Renal cortex interstitium (tissue), 11 donors: ENCODE measurements at regions not wholly inside any gene's neighbourhood (a gene's known extent, or its start where the extent isn't known, plus 50 kb on each side); places are given as distances from the start of the nearest gene placed in this dataset.
A peak's percentile ranks its signal among the peaks of the same experiment; 100 is the strongest.

Experiments used
- DNase-seq, 11 donors: peaks; one replicate each; pipeline ENCODE4 v3.0.0-alpha.2; 2013; ENCODE audit warnings: low read depth in 9 of 11, low spot score in 4 of 11; ENCODE audit errors: extremely low read depth in 1 of 11

DNA sequence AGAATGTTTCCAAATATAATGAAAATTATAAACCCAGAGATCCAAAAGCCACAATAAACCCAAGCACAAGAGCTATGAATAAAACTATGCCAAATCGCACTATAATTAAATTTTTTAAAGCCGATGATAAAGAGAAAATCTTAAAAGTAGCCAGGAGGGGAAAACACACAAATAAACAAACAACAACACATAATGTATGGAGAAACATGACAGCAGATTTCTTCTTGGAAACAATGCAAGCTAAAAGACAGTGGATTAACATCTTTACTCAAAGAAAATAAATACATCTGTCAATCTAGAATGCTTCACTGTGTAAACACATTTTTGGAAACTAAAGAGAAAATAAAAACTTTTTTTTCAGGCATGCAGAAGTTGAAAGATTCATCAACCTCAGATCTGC lies 53.0 kb upstream of the SMOX start:
- no peak for DNase-seq

DNA sequence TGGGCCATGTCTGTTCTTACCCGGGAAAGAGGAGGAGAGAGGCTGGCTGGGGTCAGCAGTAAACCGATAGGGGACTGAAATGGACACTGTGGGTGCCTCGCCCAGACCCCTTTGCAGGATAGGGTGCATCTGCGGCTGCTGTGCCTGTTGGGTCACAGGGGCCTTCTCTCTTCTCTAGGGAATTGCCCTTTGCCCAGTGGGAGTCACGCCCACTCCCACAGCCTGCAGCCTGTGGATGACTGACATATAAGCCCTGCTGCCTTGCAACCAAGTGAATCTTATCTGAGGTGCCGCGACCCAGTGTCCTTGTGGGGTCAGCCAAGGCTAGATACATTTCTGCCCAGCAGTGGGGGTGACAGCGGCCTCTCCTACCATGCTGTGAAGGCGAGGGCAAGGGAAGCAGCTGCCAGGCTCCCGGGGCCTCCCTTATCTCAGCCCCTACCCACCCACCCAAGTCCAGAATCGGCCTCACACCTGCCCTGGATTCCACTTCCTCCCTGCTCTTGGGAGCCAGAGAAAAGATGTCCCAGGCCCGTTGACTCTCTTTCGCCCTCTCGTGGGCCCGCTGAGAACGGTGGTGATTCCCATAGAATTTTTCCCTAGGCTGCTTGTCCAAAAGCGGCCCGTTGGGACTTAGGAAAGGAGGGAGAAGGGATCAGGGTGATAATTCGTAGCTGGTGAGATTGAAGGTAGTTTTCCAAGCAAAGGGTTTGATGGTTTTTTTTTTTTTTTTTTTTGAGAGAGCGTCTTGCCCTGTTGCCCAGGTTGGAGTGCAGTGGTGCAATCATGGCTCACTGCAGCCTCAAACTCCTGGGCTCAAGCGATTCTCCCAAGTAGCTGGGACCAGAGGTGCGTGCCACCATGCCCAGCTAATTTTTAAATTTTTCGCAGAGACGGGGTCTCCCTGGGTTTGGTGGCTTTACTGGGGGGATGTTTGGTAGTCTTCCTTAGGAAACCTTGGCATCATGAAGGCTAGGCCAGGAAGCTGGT lies 56.8 kb upstream of the SMOX start:
- no peak for DNase-seq

DNA sequence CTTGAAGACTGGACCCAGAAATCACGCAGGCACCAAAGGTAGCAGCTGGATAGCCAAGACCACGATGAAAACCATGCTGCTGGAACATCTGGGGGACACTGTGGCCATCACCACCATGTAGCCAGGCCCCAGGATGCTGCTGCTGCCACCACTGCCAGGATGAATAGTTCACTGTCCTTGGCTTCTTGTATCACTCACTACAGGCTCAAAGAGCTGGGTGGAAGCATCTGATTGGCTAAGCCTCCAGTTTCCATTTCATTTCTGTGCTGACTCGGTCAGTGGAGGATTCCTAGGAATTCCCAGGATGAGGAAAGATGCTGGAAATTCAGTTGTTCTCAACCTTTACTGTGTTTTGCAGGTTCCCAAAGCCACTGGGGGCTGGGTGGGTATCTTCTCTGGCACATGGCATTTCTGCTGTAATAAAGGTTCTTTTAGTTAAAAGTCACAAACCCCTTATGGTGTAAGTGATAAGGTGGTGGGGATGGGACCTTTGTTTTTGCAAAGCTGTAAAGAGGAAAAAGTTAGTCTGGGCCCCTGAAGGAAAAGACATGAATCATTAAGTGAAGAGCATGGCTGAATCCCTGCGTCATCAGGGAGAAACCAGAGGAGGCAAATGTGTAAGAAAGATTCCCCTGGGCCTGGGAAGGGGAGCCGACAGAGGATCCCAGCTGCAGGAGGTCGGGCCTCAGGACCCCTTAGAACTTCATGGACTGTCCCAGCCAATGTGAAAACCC lies 57.7 kb upstream of the SMOX start:
- DNase-seq, result no peak

DNA sequence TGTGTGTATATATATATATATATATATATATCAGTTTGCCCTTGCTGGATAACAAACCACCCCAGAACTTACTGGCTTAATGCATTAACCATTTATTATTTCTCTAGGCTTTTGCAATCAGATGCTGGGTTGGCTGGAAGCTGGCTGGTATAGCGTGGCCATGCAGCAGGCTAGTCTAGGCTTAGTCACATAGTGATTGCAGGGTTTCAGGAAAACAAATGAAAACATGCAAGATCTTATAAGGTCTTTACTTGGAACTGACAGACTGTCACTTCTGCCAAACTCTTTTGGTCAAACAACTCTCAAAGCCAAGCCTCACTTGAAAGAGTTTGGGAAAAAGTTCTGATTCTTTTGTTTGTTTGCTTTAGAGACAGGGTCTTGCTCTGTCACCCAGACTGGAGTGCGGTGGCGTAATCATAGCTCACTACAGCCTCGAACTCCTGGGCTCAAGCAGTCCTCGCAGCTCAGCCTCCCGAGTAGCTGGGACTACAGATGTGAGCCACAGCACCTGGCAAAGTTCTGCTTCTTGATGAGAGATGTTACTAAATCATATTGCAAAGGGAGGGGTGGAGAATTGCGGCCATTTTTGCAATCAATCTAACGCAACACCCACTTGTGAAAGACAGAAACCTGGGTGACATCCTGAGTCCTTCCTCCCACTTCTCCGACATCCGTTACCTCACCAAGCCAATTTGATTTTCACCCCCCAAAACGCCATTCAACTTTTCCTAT lies 58.7 kb upstream of the SMOX start:
- no peak for DNase-seq

DNA sequence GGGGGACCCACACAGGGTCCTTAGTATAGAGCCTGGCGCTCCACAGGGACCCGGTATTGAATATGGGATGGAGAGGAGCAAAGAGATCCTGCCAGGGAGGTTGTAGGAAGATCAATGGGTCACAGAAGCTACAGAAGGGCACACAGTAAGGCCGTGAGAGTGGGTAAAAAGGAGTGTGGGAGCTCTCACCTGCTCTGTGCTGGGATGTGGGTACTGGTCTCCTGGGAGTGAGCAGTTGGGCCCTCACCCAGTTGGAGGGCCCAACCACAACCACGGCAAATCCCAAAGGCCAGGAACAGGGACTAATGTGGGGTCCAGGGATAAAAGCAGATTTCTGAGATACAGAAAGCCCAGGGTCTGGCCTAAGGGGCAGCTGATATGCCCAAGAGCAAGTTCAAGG lies 59.9 kb upstream of the SMOX start:
- no peak for DNase-seq

DNA sequence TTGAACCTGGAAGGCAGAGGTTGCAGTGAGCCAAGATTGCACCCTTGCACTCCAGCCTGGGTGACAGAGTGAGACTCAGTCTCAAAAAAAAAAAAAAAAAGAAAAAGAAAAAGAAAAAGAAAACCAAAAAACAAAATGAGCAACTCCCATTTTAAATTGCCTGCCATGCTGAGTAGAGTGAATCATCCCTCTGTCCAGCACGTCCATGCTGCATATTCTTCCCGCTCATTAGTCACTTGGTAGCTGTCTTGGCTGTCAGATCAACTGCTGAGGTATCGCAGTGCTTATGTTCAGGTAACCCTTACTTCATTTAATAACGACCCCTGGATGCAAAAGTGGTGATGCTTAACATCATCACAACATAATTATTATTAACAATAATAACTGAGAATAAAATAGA lies 60.7 kb upstream of the SMOX start:
- DNase-seq, result no peak

DNA sequence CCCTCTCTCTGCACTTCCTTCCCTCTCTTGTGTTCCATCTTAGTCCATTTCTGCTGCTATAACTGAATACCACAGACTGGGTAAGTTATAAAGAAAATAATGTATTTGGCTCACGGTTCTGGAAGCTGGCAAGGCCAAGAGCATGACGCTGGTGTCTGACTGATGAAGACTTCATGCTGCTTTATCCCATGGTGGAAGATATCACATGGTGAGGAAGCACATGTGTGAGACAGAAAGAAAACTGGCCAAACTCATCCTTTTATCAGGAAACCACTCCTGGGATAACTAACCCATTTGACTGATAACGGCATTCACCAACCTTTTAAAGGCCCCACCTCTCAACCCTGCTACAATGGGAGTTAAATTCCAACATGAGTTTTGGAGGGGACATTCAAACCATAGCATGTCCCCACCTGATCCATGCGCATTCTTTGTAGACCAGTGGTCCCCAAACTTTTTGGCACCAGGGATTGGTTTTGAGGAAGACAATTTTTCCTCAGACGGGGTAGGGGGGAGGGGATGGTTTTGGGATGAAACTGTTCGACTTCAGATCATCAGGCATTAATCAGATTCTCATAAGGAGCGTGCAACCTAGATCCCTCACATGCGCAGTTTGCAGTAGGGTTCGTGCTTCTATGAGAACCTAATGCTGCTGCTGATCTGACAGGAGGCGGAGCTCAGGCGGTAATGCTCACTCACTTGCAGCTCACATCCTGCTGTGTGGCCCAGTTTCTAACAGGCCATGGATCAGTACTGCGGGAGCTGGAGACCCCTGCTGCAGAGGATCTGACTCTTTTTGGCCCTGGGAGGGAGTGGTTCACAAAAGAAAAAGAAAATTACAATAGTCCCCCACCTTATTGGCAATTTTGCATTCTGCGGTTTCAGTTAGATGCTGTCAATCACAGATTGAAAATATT lies 61.6 kb upstream of the SMOX start:
- DNase-seq, result no peak

DNA sequence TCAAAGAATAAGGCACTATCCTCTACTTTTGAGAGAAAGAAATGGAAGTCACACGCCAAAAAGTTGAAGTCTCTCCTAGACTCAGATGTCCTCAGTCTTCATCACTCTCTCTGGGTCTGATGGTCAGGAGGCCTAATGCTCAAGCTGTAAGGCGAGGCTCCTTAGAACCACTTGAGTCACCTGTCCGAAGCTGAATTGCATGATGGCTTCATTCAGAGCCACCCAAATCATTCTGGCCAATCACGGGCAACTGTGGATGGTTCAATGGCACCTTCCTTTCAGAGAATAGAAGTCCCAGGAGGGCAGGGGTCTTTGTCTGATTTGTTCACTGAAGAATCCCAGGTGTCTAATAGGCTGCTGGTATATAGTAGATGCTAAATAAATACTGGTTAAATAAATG lies 63.9 kb upstream of the SMOX start:
- DNase-seq, result no peak

DNA sequence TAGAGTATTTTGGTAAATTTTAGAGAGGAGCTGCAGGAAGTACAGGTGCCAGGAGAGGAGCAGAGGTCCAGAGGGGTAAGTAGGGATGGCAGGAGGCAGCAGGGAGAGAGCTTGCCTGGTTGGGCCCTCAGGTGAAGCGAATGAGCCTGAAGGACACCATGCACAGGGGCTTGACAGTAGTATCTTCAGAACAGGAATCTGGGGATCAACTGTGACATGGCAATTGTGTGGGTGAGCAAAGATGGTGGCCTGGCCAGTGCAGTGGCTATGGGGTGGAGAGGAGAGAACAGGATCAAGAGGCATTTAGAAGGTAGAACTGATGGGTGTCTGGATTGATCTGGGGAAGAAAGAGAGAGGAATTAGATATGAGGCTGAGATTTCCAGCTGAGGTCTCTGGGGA lies 64.5 kb upstream of the SMOX start:
- DNase-seq, result no peak

DNA sequence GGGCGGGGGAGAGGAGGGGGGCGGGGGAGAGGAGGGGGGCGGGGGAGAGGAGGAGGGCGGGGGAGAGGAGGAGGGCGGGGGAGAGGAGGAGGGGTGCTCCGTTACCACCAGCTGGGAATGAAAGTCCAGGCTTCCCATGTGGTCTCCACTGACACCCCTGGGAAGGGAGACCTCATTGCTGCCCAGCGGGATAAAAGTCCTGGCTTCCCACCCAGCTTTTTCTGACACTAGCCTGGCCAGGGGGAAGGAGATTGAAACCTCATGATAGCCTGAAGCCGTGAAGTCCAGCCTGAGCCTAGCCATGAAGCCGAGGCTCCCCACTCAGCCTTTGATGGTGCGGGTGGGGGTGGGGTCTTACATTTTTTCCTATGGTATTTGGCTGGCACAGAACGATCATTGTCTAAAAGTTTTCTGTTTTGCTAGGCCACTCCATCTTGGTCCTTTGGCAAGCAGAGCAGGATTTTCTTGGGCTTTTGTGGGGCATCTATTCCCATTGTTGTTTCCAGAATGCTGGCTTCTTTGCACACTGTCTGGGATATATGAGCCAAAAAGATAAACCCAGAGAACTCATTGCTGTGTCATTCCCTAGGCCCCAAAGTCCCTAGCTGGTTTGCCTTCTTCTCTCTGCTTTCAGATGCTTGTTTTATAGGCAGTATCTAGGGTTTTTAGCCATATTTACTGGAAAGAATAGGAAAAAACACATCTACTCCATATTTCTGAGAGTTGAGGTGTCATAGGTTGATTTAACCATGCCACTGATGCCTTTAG lies 65.3 kb upstream of the SMOX start:
- DNase-seq, result peak in 1 of 11 donors; percentile 53

DNA sequence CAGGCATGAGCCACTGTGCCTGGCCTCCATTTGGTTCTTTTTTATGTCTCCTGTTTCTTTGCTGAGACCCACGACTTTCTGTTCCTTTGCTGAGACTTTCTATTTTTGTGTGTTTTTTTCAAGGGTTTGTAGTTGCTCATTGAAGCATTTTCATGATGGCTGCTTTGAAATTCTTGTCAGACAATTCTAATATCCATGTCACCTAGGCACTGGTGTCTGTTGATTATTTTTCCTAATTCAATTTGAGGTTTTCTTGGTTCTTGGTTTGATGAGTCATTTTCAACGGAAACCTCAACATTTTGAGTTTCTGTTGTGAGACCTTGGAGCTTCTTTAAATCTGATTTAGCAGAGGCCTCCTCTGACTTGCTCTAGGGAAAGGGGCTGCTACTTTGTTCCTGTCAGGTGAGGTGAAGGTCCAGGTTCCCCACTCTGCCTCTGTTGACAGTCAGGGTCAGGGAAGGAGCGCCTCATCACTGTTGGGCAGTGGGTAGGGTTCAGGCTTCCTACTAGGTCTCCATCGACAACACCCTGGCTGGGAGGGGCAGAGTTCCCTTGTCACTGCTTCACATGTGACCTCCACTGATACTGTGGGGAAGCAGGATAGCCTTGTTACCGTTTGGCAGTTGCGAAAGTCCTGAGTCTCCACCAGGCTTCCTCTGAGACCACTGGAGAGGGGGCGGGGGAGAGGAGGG lies 66.1 kb upstream of the SMOX start:
- no peak for DNase-seq

DNA sequence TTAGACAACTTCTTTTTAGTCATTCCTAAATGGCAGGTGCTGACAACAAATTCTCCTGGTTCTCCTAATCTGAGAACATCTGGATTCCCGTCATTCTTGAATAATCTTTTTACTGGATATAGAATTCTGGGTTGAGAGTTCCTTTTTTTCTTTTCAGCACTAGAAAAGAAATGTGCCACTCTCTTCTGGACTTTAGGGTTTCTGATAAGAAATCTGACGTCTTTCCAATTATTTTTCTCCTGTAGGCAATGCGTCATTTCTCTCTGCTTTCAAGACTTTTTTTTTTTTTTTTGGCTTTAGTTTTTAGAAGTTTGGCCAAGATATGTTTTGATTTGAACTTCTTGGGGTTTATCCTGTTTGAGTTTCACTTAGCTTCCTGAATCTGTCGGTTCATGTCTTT lies 66.1 kb upstream of the RNF24 start:
- DNase-seq, result no peak

DNA sequence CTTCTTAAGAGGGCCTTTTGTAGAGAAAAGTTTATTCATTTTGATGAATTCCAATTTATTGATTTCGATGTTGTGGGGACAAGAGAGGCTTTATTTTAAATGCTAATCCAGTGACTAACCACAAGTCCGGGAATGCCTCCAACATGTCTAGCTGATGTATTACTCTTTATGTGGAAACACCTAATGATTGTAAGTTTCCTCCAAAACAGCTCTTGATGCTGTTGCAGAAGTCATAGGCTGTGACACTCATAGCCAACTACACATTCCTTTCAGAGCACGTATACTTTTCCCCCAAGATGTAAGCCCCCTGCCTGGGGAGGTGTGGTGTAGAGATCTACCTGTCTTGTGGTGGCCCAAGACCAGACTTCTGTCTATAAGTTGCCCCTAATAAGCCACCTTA lies 61.3 kb upstream of the RNF24 start:
- DNase-seq, result peak in 2 of 11 donors; percentile 57 to 65

DNA sequence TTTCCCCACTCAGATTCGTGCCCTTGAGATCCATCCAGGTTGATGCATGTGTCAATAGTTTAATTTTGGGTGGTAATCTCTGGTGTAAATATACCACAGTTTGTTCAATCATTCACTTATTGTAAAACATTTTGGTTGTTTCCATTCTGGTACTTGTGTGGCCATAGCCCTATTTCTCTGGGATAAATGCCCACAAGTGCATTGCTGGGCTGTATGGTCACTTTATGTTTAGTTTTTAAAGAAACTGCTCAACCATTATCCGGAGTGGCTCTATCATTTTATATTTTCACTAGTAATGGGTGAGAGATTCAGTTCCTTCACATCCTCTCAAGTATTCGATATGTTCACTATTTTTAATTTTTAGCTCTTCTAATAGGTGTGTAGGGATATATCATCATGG lies 60.7 kb upstream of the RNF24 start:
- DNase-seq, result no peak

DNA sequence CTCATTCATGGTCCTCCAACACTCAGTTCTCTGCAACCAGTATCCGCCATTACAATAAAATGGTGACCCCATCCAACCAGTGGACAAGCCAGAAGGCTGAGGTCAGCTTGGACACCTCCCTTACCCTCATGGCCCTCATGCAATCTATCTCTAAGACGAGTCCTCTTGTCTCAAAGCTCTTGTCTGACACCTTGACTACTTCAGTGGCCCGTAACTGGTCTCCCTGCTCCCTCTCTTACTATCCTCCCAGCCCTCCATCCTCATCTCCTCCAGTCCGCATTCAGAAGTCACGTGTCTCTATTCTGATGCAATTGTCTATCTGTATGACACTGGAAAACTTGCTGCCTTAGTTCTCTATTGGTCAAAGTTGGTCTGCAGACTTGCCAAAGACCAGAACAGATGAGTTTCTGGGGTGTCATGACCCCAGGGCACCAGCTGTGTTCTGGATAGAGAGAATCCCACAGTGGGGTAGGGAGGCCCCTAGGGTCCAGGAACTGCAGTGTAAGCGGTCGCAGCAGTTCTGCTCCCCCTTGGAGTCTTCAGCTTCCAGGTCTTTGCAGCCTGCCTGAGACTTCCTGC lies 59.6 kb upstream of the RNF24 start:
- DNase-seq, result no peak

DNA sequence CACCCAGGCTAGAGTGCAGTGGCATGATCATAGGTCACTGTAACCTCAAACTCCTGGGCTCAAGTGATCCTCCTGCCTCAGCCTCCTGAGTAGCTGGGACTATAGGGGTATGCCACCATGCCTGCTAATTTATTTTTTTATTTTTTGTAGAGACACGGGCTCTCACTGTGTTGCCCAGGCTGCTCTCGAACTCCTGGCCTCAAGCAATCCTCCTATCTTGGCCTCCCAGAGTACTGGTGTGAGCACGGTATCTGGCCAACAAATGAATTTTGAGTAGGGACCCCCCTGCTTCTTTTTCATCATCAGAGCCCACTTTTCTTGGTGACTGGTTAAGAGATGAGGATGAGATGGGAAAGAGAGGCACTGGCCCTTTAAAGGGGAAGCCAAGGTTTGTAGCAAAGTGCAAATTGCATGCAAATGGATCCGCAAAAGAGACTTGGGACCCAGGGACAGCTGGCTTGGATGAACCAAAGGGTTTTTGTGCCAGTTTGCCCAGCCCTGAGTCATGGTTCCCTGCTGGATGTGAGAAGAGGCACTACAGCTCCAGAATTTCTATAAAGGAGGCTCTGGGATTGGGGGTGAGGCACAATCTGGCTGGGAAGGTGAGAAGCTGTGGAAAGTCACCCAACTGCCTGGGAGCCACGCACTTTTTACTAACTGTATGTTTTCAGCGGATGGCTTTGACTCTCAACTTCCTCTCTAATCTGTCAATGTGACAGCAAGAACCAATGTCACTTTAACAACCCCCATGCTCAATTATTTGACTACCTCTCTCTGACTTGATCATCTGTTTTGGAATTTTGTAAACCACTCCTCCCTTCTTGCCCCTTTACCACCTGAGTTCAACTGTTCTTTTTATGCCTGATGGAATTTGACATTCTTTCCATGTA lies 58.7 kb upstream of the RNF24 start:
- DNase-seq, result no peak
